Activated CD8-positive, alpha-beta memory T cell treated with anti-CD3 and anti-CD28 coated beads for 48 hours (primary cell): ENCODE measurements at regions not wholly inside any gene's neighbourhood (a gene's known extent, or its start where the extent isn't known, plus 50 kb on each side); places are given as distances from the start of the nearest gene placed in this dataset.
"Not testable (repeated sequence)": the region's sequence is repeated elsewhere in the genome, so short reads cannot be mapped to it uniquely, and the experiment has no call there.

Experiments
- DNase-seq, 3 experiments: peaks; one replicate each; pipeline ENCODE4 v3.0.0-alpha.2; 2020; ENCODE audit warnings: low read depth in 2 of 3, low spot score in 2 of 3

GRCh38 chr12:115370650-115371049 lies 686.7 kb upstream of the TBX3 start:
- DNase-seq = no peak

DNA sequence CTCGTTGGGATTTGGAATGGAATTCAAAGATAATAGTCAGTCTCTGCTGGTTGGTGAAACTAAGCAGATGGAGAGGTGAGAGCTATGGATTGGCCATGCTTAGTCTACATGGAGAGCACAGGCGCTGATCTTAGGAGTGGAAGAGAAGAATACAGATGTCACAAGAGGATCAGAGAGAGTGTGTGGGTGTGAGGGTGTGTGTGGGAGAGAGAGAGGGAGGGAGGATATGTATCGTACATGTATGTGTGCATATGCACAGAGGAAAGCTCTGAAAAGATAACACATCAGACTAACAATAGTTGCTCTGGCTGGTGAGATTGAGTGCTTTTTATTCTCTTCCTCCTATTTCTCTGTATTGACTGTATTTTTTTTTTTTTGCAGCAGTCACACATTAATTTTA lies 686.2 kb upstream of the TBX3 start:
- DNase-seq = no peak

DNA sequence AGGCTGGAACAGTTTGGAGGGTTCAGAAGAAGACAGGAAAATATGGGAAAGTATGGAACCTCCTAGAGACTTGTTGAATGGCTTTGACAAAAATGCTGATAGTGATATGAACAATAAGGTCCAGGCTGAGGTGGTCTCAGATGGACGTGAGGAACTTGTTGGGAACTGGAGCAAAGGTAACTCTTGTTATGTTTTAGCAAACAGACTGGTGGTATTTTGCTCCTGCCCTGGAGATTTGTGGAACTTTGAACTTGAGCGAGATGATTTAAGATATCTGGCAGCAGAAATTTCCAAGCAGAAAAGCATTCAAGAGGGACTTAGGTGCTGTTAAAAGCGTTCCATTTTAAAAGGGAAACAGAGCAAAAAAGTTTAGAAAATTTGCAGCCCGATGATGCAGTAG lies 682.3 kb upstream of the TBX3 start:
- not testable (repeated sequence) for DNase-seq

GRCh38 chr12:115365765-115366164 lies 681.8 kb upstream of the TBX3 start:
- DNase-seq = not testable (repeated sequence)

- no peak for DNase-seq
These were observed 680.9 kb upstream of the TBX3 start for GRCh38 chr12:115364921-115365320.

- DNase-seq = no peak
These were observed 678.5 kb upstream of the TBX3 start for GRCh38 chr12:115362339-115362976.

- no peak for DNase-seq
These were observed 673.7 kb upstream of the TBX3 start for GRCh38 chr12:115357681-115358080.

DNA sequence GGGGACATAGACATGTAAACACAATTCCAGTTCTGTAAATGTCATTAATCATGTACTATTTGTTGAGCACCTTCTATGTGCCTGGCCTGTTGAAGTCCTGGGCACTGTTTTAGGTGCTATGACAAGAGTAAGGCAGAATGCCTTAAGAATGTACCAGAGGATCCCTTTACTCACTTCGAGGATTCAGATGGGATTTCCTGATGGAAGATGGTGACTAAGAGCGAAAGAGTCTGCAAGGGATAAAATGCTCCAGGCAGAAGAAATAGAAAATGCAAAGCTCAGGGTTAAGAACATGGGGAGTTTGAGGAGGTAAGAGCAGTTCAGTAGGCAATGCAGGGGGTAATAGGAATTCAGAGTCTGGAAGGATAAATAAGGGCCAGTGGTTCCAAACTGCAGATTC lies 671.3 kb upstream of the TBX3 start:
- DNase-seq = no peak

GRCh38 chr12:115354007-115354890 lies 670.3 kb upstream of the TBX3 start:
- no peak for DNase-seq

DNA sequence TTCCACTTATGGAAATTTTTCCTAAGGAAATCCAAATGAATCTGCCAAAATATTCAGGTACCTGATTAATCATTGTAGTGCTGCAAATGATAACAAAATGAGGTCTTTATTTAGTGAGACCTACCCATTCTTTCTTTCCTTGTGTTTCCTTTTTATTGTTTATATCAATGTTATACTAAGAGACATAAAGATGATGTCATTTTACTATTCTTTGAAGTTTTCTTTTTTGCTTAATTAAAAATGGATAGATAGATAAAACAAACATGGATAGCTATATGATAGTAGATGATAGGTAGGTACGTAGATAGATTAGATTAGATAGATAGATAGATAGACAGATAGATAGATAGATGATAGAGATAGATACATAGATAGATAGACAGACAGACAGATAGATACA lies 669.5 kb upstream of the TBX3 start:
- no peak for DNase-seq

DNA sequence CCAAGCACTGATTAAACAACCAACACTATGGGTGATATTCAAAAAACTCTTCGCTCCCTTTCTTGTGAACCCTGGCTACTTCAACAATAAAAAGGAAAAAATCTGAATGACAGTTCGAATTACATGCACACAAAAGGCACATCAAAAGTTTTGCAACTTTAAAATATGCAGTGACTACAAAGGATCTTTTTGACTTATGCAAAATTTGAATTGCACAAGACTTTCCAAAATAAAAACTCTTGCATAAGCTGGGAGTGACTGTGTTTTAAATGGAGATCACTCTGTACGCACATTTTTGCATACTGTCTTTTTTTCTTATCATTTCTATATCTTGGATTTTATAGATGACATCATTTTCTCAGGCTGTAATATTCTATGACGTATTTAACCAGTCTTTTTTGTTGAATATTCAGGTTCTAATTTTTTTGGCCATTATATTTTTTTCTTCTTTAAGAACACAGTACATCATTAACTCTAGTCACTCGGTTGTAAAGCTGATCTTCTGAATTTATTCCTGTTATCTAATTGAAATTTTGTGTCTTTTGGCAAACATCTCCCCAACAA lies 667.6 kb upstream of the TBX3 start:
- no peak for DNase-seq

- DNase-seq = no peak
These were observed 665.7 kb upstream of the TBX3 start for GRCh38 chr12:115349711-115350110.

DNA sequence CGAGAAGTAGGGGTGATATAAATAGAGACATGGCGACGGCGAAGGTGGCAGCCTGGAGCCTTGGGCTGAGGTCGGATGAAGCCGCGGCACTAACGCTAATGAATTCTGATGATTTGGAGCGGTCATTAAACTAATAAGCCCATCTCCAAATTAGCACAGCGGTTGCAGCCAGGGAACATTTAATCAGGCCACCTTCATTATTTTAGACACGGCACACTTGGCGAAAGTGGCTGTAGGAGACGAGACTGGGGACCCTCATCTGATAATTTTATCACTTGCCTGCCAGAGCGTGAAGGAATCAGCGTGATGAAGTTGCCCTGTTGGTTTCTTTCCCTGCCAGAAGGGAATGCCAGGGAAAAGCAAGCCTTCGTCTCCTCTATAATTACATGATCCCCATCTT lies 664.3 kb upstream of the TBX3 start:
- DNase-seq = no peak

- no peak for DNase-seq
These were observed 659.6 kb upstream of the TBX3 start for GRCh38 chr12:115343601-115344000.

DNA sequence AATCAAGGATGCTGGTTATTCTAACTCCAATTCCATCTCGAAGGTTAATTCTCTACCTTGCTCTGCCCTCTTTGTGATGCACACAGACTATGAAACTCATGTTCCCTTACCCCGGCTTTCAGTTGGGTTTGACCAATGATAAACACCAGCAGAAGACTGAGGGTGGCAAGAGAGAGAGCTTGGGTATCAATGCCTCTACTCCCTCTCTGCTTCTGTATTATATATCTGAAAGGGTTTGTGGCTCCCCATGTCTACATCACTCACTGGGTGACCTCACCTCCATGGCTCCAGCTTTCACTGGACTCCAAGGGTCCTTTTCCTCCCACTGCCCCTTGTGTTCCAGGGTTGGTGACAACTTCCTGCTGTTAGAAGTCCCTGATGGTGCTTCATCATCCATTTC lies 659.0 kb upstream of the TBX3 start:
- DNase-seq = no peak

- DNase-seq = peak in 1 of 3 experiments; percentile 2
These were observed 657.5 kb upstream of the TBX3 start for GRCh38 chr12:115341442-115341841.

DNA sequence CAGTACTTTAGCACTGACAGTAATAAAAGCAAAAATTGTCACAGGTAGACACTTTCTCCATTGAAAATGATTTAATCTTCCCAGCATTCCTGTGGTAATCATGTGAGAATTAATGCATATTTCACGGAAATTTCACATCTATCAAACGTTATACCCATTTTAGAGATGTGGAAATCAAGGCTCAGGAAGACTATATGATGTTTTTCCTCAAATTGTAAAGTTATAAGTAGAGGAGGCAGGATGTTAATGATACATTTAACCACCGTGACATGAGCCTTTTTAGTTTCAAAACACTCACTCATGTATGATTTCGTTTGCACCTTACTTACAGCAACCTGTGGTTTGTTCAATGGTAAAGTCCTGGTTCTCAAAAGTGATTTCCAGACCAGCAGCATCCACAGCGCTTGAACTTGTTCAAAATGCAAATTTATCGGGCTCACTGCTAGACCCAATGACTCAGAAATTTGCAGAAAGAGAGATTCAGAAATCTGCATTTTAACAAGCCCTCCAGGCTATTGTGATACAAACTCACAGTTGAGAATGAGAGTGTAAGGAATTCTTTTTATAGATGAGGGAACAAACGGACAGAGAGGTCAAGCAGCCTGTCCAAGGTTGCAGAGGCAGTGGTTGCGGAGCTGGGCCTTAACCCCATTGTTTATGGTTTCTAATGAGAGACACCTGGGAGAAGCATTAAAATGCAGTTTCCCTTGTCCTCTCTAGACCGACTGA lies 654.8 kb upstream of the TBX3 start:
- no peak for DNase-seq

GRCh38 chr12:115337693-115338543 lies 653.9 kb upstream of the TBX3 start:
- DNase-seq = no peak

- DNase-seq = no peak
These were observed 652.5 kb upstream of the TBX3 start for GRCh38 chr12:115336506-115336905.

- DNase-seq = no peak
These were observed 651.6 kb upstream of the TBX3 start for GRCh38 chr12:115335594-115335993.

GRCh38 chr12:115335048-115335447 lies 651.1 kb upstream of the TBX3 start:
- DNase-seq = no peak
